ENCODE measurements at regions not wholly inside any gene's neighbourhood (a gene's known extent, or its start where the extent isn't known, plus 50 kb on each side); places are given as distances from the start of the nearest gene placed in this dataset.
"Not testable (repeated sequence)": the region's sequence is repeated elsewhere in the genome, so short reads cannot be mapped to it uniquely, and the experiment has no call there.

- DNase-seq (ENCODE audit: low spot score) = no peak
Observed at GRCh38 chr2:34547340-34547739, 948.2 kb upstream of the FAM98A start.

- no peak for DNase-seq (ENCODE audit: low spot score)
Observed at GRCh38 chr2:34545486-34546136, 946.5 kb upstream of the FAM98A start.

DNA sequence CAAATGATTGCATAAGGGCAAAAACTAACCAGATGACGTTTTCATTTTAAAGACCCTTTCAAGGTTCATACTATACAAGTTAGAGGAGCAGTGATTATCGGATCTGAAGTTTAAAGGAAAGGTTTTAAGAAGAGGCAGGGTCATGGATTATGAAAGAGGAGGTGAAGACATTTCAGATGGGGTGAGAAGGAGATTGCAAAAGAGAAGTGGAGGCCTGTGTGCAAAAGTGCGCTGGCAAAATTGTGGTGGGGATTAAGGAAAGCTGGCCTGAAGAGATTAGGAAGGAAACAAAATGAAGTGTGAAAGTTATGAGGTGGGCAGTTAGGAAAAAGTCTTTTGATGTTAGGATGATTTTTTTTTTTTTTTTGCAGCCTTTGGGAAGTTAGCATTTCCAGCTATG lies 935.7 kb upstream of the FAM98A start:
- DNase-seq (ENCODE audit: low spot score) = no peak

- DNase-seq (ENCODE audit: low spot score) = no peak
Observed at GRCh38 chr2:34534341-34534740, 935.2 kb upstream of the FAM98A start.

DNA sequence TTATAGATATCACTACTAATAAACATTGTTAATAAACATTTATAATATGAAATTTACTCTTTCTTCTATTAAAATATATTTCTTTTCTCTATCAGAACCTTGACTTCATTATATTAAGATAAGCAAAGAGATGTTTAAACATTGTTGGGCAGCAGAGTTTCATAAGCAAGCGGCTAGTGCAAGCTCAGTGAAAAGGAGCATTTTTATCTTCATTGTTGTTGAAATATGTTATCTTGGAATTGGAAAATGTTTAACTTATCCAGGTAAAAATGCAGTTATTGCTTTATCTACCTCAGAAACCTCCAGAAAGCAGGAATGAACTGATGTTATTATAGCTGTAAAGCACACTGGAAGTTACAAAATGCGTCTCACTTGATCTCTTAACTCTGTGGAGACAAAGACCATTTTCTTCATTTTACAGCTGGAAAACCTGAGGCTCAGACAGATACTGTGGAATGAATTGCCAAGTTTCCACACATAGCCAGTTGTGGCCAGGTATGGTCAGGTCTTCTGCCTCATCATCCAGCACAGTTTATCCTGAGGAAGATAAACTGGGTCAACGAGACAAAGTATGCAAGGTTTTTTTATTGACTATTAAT lies 934.6 kb upstream of the FAM98A start:
- DNase-seq (ENCODE audit: low spot score) = no peak

- no peak for DNase-seq (ENCODE audit: low spot score)
Observed at GRCh38 chr2:34529965-34530364, 930.9 kb upstream of the FAM98A start.

DNA sequence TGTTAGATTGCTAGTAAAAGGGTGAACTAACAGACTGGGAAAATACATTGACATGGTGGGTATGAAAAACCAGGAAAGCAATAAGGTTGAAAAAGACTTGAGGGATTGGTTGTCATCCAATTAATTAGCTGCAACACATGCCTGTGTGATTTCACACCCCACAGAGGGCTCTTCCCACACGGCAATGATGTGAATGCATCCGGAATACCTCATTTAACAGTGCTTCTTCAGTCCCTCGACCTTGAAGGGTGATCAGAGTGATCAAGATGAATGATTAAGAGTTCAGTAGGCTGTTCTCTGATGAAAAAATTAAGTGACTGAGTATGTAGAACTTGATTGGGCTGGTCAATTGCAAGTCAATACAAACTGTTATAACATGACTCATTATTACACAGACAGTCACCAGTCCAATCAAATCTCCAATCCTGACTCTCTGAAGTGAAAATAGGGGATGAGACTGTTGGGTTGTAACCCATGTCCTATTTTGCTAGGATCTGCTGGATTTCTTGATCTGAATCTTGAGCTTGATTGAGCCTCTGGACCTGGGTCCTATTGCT lies 924.9 kb upstream of the FAM98A start:
- peak; percentile 0 for DNase-seq (ENCODE audit: low spot score)

DNA sequence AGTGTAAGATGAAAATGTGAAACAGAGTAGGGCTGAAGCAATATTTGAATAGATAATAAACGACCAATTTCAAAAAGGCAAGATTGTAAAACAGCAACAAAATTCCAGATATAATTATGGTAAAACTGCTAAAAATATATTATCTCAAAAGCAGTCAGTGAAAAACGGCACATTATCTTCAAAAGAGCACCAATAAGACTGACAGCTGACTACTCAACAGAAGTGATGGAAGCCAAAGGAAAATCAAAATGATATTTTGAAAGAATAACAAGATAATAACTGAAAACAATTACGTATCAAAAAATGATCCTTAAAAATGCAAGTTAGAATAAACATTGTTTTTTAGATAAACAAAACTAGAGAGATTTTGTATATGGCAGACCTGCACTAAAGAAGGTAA lies 920.6 kb upstream of the FAM98A start:
- peak; percentile 0 for DNase-seq (ENCODE audit: low spot score)

DNA sequence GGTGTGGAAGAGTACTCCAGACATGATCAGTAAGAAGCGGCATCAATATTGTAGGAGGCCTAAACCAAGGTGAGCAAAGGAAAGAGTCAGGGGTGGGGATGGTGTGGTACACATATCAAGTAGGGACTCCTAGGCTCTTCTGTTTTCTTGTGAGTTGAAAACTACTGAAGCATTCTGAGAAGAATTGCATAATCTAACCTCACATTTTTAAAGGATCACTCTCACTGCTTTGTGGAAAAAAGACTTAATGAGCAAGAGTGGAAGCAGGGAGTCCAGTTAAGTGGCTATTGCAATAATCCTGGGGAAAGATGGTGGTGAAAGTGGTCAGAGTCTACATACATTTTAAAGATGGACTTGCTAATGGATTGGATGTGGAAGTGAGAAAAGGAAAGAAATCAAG lies 899.5 kb upstream of the FAM98A start:
- no peak for DNase-seq (ENCODE audit: low spot score)

GRCh38 chr2:34494192-34494591 lies 895.1 kb upstream of the FAM98A start:
- DNase-seq (ENCODE audit: low spot score) = not testable (repeated sequence)

DNA sequence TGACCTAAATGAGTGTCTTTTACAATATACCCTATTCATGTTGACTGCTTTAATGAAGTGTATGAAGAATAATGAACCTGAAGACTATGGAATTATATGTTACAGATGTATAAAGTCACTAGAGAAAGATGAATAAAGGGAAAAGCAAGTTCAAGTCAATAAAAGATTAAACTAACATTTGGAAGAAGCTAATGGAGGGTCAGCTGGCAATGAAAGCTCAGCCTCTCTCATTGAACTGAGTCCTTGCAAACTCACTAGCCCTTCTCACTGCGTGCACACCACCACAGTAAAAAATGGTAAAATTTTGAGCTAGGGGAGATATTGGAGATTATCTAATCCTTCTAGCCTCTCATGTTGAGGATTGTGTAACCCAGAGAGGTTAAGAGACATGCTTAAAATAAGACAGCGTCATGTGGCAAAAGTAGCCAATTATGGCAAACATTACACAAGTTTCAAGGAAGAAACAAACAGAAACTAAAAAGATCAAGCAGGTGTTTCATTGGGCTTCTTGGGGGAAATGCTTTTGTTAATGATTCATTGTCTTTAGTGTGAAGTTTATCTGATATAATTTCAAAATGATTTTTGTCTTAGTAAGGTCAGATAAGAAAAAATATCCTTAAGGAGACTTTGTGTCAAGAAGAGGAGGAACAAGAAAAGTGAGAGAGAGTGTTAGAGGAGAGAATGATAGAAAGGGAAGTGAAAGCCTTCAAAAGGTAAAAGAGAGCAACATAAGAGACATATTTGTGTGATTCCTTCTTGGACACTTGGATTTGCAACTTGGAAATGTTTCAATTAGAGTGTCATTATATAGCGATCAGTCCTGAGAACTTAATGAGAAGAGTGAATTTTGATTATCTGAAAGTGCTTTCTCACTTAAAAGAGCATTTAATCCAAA lies 893.7 kb upstream of the FAM98A start:
- DNase-seq (ENCODE audit: low spot score) = no peak

- no peak for DNase-seq (ENCODE audit: low spot score)
Observed at GRCh38 chr2:34486965-34487364, 887.9 kb upstream of the FAM98A start.

- DNase-seq (ENCODE audit: low spot score) = no peak
Observed at GRCh38 chr2:34481542-34481941, 882.4 kb upstream of the FAM98A start.

GRCh38 chr2:34480366-34480765 lies 881.3 kb upstream of the FAM98A start:
- no peak for DNase-seq (ENCODE audit: low spot score)

DNA sequence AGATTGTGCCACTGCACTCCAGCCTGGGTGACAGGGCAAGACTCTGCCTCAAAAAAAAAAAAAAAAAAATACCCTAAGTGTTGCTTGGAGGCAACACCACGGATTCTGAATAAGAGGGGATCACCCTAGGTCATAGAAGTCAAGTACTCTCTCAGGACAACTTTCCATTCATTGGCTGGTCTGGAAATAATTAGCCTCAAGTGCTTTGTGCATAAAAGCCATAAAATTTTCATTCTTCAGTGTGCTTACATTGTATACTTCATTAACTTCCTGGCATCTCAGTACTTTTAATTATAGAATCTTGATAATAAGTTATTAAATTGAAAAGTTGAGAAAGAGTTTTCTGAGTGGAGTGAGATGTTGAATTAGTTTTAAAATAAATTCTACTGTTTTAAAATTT lies 876.1 kb upstream of the FAM98A start:
- no peak for DNase-seq (ENCODE audit: low spot score)

DNA sequence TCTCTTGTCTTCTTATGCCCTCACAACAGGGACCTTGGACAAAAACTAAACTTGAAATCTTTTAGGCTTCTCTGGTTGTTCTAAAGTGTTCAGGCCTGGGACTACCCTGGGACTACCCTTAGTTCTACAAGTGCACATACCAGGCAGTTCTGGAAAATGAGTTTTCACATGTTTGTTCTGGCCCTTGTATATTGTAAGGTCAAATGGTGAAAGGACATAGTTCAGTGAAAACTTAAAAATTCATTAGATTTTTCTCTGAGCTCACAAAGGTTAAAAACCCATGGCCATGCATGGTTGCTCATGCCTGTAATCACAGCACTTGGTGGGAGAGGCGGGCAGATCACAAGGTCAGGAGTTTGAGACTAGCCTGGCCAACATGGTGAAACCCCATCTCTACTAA lies 875.5 kb upstream of the FAM98A start:
- no peak for DNase-seq (ENCODE audit: low spot score)

GRCh38 chr2:34447097-34447496 lies 848.0 kb upstream of the FAM98A start:
- DNase-seq (ENCODE audit: low spot score) = no peak

DNA sequence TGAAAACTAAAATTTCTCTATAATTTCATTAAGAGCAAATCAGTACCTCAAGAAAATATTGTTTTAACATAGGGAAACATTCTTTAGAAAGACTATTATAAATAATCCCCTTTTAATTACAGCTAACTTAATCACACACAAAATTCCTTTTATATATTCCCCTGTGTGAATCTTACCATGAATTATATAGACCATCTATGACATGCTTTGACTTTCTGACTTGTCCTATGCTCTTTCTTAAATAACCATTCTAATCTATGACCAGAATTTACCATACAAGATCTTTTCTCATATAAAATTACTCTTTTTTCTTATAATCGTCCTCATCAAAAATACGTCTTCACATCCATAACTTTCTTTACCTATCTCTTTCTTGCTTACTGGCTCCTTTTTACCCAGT lies 824.2 kb upstream of the FAM98A start:
- DNase-seq (ENCODE audit: low spot score) = no peak

DNA sequence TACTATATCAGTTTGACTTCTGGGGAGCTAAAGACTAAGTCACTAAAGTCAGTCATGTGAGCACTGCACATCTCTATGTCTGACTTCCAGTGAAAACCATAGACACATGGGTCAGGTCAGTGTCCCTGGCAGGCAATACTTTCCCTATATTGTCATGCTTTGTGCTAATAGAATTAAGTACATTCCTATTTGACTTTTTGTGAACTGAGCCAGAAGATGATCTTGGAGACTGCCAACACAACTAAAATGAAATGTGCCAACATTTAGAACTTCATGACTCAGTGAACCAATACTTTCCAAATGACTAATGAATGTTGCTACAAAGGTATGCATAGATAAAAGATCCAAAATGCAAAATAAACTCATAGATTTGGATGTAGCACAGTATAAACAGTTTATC lies 820.8 kb upstream of the FAM98A start:
- peak; percentile 75 for DNase-seq (ENCODE audit: low spot score)

DNA sequence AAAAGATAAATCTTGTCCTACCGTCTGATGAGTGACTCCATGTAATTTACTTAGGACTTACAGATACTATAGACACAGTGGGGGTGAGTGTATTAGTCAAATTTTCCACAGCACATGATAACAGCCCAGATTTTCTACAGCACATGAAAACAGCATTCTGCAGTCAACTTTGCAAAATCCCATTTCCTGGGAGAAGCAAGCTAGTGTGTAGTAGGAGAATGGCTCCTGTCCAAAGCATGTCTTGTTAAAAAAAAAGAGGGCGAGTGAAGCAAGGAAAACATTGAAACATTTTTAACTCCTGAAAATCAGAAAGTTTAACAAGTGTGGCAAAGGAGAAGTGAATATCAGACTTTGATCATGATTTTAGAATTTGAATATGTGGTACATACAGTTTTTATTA lies 817.8 kb upstream of the FAM98A start:
- DNase-seq (ENCODE audit: low spot score) = no peak

GRCh38 chr2:34414856-34415255 lies 815.8 kb upstream of the FAM98A start:
- DNase-seq (ENCODE audit: low spot score) = no peak

GRCh38 chr2:34408100-34408499 lies 809.0 kb upstream of the FAM98A start:
- DNase-seq (ENCODE audit: low spot score) = peak; percentile 3

DNA sequence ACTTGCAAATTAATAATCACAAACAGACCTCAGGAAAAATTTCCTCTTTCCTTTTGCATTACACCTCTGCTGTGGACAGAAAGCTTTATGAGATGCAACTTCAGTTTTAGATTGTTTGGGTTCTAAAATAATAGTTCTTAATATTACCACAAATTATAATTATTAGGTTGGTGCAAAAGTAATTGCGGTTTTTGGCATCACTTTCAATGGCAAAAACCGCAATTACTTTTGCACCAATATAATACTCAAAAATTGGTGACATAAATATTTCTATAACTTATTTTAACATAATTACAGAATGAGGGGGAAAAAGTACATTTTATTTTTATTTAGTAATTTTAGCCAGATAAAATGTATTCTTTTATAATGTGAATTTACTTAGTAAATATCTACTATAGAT lies 804.4 kb upstream of the FAM98A start:
- DNase-seq (ENCODE audit: low spot score) = no peak
